ENCODE measurements at regions not wholly inside any gene's neighbourhood (a gene's known extent, or its start where the extent isn't known, plus 50 kb on each side); places are given as distances from the start of the nearest gene placed in this dataset.
"Not testable (repeated sequence)": the region's sequence is repeated elsewhere in the genome, so short reads cannot be mapped to it uniquely, and the experiment has no call there.

DNA sequence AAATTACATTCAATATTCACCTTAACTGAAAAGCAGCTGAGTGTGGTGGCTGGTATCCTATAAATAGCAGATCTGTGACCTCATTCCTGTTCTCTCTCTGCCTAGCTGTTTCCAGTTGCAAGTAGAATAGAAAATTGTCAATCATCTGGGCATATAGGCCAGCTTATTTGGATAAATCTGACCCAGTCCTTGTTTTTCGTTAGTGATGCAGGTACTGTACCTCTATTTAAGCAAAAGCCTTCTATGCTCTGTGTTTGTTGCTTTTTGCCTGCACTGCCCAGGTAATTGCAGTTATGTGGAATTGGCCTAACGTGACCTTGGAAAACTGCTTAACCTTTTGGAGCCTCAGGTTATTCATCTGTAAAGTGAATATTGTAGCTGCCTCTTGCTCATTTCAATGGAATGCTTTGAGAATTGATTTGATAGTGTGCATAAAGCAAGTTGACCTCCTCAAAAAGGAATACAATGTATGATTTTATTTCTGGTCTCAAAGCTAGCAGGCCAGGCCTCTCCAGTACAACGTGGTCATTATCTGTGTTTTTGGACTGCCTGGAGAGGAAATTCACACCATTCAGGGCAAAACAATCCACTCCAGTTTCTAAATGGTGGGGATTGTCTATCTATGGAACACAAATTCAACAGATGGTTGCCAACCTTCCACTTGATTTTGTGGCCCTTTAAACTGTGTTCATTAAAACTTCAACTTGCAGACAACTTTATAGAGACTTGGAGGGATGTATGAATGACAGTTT is 508.7 kb upstream of the CITED2 start:
- no peak for DNase-seq (ENCODE audit: low read depth)

GRCh38 chr6:139882234-139882633 is 507.8 kb upstream of the CITED2 start:
- DNase-seq (ENCODE audit: low read depth) = peak; percentile 7

GRCh38 chr6:139881728-139882211 is 507.3 kb upstream of the CITED2 start:
- peak; percentile 27 for DNase-seq (ENCODE audit: low read depth)

DNA sequence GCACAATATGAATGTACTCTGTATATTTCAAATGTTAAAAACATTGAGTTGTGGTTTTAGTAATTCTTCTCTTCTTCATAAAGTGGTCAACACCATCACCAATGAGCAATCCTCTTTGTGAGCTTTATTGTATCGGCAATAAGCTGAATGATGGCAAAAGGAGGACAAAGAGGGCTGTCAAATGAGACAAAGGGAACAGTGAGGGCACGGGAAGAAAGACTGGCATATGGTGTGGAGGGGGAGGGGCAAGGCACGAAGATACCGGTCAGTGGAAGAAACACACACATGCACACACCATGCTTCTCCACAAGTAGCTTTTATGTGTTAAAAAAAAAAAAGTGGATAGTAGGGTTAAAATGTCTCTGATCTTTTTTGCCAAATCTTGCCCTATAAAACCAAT is 506.8 kb upstream of the CITED2 start:
- no peak for DNase-seq (ENCODE audit: low read depth)

DNA sequence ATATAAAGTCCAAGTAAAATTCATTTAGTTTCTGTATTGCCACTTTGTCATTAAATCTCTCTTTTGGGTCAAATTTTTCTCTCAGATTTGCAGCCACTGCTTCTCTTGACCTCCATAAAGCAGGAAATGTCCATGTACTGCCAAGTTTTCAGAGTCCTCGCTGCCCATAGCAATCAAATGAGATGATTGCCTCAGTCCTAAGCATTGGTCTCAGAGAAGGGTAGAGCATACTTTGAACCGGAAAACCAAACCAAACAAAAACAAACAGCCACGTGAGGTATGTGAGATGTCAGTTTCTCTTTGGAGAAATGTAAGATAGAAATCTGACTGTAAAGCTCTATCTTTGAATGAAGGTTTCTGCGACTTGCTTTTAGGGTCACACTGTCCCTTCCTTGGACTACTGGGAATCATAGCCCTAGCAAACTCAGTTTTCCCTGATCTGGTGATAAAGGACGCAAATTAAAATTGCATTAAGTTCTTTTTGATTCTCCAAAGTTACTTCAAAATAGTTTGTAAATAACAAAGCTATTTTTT is 505.4 kb upstream of the CITED2 start:
- DNase-seq (ENCODE audit: low read depth) = peak; percentile 14

DNA sequence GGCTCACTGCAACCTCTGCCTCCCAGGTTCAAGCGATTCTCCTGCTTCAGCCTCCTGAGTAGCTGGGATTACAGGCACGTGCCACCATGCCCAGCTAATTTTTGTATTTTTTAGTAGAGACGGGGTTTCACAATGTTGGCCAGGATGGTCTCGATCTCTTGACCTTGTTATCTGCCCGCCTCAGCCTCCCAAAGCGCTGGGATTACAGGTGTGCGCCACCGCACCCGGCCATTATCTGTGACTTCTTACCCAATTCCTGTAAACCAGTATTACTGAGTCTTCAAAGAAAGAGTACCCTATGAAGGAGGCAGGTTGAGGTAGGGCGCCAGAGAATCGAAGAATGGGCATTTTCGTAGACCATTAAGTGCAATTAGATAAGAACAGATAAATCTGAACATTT is 504.8 kb upstream of the CITED2 start:
- not testable (repeated sequence) for DNase-seq (ENCODE audit: low read depth)

- no peak for DNase-seq (ENCODE audit: low read depth)
Measured at GRCh38 chr6:139877828-139878405, 503.5 kb upstream of the CITED2 start.

DNA sequence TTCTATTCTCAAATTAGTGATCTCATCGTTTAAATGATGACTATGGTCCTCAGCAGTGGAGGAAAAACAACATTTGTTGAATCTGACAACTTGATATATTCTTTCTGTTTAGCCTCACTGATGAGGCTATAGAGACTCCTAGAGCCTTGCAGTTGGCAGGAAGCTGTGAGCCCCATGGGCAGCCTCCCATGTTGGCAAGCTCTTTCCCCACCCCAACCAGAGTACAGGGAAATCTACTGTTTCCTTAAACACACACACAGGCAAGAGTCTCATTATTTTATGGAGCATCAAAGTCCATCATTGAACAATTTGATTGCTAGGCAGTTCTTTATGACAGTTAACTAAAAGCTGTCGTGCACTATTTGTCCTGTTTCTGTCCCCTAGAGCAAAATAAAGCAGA is 498.2 kb upstream of the CITED2 start:
- DNase-seq (ENCODE audit: low read depth) = no peak

DNA sequence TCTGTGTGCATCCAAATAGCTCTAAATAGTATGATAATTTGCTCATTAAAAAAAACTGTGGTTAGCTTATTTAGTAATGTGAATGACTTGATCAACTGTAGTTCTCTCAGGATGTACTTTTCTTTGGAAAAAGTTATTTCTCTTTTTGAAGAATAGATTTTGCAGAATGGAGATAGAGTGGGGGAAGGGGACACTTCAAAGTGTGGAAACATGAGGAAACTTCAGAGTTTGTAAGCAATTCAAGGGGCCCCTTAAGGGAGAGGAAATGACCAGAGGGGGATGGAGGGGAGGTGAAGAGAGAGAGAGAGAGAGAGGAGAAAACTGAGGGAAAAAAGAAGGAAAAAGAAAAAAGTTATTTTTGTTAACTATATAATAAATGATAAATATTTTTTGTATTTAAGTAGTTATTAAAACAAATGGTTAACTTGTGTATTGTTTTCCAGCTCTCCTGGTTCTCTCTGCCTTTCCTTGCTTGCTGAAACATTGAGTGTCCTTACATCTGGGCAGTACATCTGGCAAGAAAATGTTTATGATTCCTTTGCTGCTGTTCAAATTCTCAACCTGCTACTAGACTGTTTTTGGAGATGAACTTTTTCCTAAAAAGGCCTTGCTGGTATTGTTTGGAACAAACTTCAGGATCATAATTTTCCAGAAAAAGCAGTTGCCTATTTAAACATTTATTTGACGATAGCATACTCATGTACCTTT is 497.5 kb upstream of the CITED2 start:
- DNase-seq (ENCODE audit: low read depth) = no peak

GRCh38 chr6:139871165-139871710 is 496.8 kb upstream of the CITED2 start:
- DNase-seq (ENCODE audit: low read depth) = no peak

GRCh38 chr6:139868576-139868975 is 494.1 kb upstream of the CITED2 start:
- DNase-seq (ENCODE audit: low read depth) = no peak

GRCh38 chr6:139863964-139864363 is 489.5 kb upstream of the CITED2 start:
- no peak for DNase-seq (ENCODE audit: low read depth)

- peak; percentile 42 for DNase-seq (ENCODE audit: low read depth)
Measured at GRCh38 chr6:139863346-139863745, 488.9 kb upstream of the CITED2 start.

- no peak for DNase-seq (ENCODE audit: low read depth)
Measured at GRCh38 chr6:139862311-139862710, 487.9 kb upstream of the CITED2 start.

DNA sequence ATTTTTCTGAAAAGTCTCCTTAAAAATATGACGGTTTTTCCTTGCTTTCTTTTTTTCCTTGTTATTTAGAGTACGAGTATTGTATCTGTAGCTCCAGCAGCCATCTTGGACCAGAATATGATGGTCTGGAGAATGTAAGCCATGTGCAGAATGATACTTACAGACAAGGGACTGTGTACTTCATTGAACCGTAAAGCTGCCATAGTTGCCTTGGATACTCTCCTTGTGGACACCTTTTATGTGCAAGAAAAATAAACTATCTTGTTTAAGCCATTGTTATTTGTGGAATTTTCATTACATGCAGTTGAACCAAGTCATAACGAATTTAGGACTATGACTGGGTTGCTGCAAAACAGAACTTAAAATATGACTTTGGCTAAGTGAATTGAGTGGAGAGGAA is 485.8 kb upstream of the CITED2 start:
- DNase-seq (ENCODE audit: low read depth) = no peak

GRCh38 chr6:139858429-139858828 is 484.0 kb upstream of the CITED2 start:
- no peak for DNase-seq (ENCODE audit: low read depth)

GRCh38 chr6:139857143-139857542 is 482.7 kb upstream of the CITED2 start:
- no peak for DNase-seq (ENCODE audit: low read depth)

DNA sequence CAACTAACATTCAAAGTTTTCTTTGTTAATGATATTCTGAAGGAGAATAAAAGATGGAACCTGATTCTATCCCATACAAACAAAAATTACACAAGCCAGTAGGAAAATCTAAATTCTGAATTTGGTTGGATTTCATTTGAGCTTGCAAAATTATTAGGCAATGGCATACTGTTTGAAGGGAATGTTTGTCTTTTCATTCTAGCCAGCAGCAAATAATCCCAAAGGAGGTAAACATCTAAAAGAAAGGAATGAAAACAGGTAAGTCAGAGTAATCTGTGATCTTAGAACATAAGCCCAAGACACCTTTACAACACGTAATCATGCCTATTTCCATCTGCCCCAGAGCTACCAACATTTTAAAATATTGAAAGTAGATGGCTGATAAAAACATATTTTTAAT is 482.1 kb upstream of the CITED2 start:
- DNase-seq (ENCODE audit: low read depth) = no peak

DNA sequence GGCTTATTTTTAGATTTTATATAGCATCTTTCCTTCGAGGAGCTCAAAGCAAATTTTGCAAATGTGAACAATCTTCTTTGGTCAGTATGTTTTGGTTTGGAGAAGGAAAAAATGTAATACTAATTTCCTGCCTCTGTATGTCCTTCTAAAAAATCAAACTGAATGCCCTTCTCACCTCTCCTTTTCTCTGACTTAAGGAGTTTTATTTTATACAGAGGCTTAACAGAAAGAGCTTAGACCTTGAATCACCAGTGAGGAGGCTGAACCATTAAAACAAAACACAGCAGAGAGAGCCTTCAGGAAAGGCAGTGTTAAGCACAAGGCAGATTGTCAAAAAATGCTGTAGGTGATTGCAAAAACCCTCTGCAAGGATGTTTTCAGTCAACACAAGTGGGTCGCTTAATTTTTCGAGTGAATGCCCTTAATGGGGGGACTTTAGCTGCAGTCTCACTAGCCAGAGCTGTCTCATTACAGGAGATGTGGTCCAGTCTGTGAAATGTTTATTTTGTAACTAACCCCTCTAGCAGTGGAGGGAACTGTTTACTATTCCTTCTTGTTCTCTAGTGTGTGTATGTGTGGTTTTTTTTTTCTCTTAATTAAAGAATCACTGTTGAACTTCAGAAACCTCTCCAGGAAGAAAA is 481.3 kb upstream of the CITED2 start:
- no peak for DNase-seq (ENCODE audit: low read depth)

- no peak for DNase-seq (ENCODE audit: low read depth)
Measured at GRCh38 chr6:139853302-139853992, 479.0 kb upstream of the CITED2 start.

- no peak for DNase-seq (ENCODE audit: low read depth)
Measured at GRCh38 chr6:139852488-139853140, 478.2 kb upstream of the CITED2 start.

Measured in fibroblast of gingiva (primary cell).